ENCODE measurements at regions not wholly inside any gene's neighbourhood (a gene's known extent, or its start where the extent isn't known, plus 50 kb on each side); places are given as distances from the start of the nearest gene placed in this dataset.
"Not testable (repeated sequence)": the region's sequence is repeated elsewhere in the genome, so short reads cannot be mapped to it uniquely, and the experiment has no call there.

GRCh38 chr6:84967965-84968364, 203.6 kb upstream of the TBX18 start:
- no peak overlapping the region for H3K4me3 Mint-ChIP-seq
- CTCF ChIA-PET, result no interaction called here
- POLR2A ChIA-PET, result no interaction called here
- peaks cover 13% of the 10 kb centered on the region for H3K9me3 Mint-ChIP-seq
- no peak overlapping the region for H3K27ac Mint-ChIP-seq
- intact Hi-C loops (cut with micrococcal nuclease), result no loop called here
- H3K4me1 Mint-ChIP-seq, result no peaks in the 10 kb centered on the region
- no peak for ATAC-seq (ENCODE audit: low read depth)
- no peak for TF ChIP-seq CTCF (IDR thresholded peaks at IDR 0.05)
- no peak for DNase-seq
- no peaks in the 10 kb centered on the region for H3K27me3 Mint-ChIP-seq
- no peaks in the 10 kb centered on the region for H3K36me3 Mint-ChIP-seq (ENCODE audit: low read depth)

GRCh38 chr6:84967389-84967788, 203.0 kb upstream of the TBX18 start:
- H3K27me3 Mint-ChIP-seq, result no peaks in the 10 kb centered on the region
- DNase-seq (no peak), ATAC-seq (ENCODE audit: low read depth) (no peak)
- no peak overlapping the region for H3K4me3 Mint-ChIP-seq
- H3K36me3 Mint-ChIP-seq (ENCODE audit: low read depth), result no peaks in the 10 kb centered on the region
- ChIA-PET CTCF (no interaction called here), POLR2A (no interaction called here)
- H3K27ac Mint-ChIP-seq, result no peak overlapping the region
- peaks cover 13% of the 10 kb centered on the region for H3K9me3 Mint-ChIP-seq
- no peak for TF ChIP-seq CTCF (IDR thresholded peaks at IDR 0.05)
- no peaks in the 10 kb centered on the region for H3K4me1 Mint-ChIP-seq
- intact Hi-C loops (cut with micrococcal nuclease), result no loop called here

- CTCF ChIA-PET, result no interaction called here
- intact Hi-C loops (cut with micrococcal nuclease), result no loop called here
- Mint-ChIP-seq H3K36me3 (ENCODE audit: low read depth) (no peaks in the 10 kb centered on the region), H3K27me3 (no peaks in the 10 kb centered on the region), H3K9me3 (peaks cover 5% of the 10 kb centered on the region), H3K27ac (no peak overlapping the region), H3K4me3 (no peak overlapping the region), H3K4me1 (no peaks in the 10 kb centered on the region)
- ATAC-seq (ENCODE audit: low read depth) (no peak), DNase-seq (no peak)
- POLR2A ChIA-PET, result no interaction called here
- TF ChIP-seq CTCF (IDR thresholded peaks at IDR 0.05), result no peak
Measured at GRCh38 chr6:84953111-84953755, 188.8 kb upstream of the TBX18 start.

GRCh38 chr6:84944926-84945325, 180.5 kb upstream of the TBX18 start:
- H3K4me3 Mint-ChIP-seq; H3K4me1 Mint-ChIP-seq; ATAC-seq (ENCODE audit: low read depth); CTCF ChIA-PET; H3K27ac Mint-ChIP-seq; H3K36me3 Mint-ChIP-seq (ENCODE audit: low read depth); DNase-seq; POLR2A ChIA-PET; intact Hi-C loops (cut with micrococcal nuclease); H3K27me3 Mint-ChIP-seq: not testable (repeated sequence)
- H3K9me3 Mint-ChIP-seq, result peaks cover 11% of the 10 kb centered on the region

- intact Hi-C loops (cut with micrococcal nuclease), result no loop called here
- Mint-ChIP-seq H3K36me3 (ENCODE audit: low read depth) (no peaks in the 10 kb centered on the region), H3K9me3 (peaks cover 8% of the 10 kb centered on the region), H3K27me3 (no peaks in the 10 kb centered on the region), H3K4me3 (no peak overlapping the region), H3K4me1 (no peaks in the 10 kb centered on the region), H3K27ac (no peak overlapping the region)
- no peak for TF ChIP-seq CTCF (IDR thresholded peaks at IDR 0.05)
- DNase-seq (no peak), ATAC-seq (ENCODE audit: low read depth) (no peak)
- CTCF ChIA-PET, result no interaction called here
- POLR2A ChIA-PET, result no interaction called here
Measured at GRCh38 chr6:84943905-84944304, 179.5 kb upstream of the TBX18 start.

GRCh38 chr6:84941609-84942008, 177.2 kb upstream of the TBX18 start:
- POLR2A ChIA-PET; H3K27ac Mint-ChIP-seq; CTCF ChIA-PET; H3K36me3 Mint-ChIP-seq (ENCODE audit: low read depth); ATAC-seq (ENCODE audit: low read depth); H3K9me3 Mint-ChIP-seq; H3K27me3 Mint-ChIP-seq; H3K4me1 Mint-ChIP-seq; DNase-seq; intact Hi-C loops (cut with micrococcal nuclease); H3K4me3 Mint-ChIP-seq: not testable (repeated sequence)

All from activated B cell treated with CpG ODN at 0.5 μM for 24 hours (primary cell).